ENCODE measurements at regions not wholly inside any gene's neighbourhood (a gene's known extent, or its start where the extent isn't known, plus 50 kb on each side); places are given as distances from the start of the nearest gene placed in this dataset.
"Not testable (repeated sequence)": the region's sequence is repeated elsewhere in the genome, so short reads cannot be mapped to it uniquely, and the experiment has no call there.

DNA sequence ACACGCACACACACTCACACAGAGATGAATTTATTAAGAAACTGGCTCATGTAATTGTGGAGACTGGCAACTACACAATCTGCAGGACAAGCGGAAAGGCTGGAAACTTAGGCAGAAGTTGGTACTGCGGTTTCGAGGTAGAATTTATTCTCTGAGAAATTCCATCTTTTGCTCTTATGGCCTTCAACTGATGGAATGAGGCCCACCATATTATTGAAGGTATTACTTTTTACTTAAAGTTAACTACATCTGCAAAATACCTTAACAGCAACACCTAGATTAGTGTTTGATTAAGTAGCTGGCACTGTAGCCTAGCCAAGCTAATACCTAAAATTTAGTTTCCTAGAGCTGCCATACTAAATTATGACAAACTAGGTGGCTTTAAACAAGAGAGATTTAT is 384.0 kb upstream of the UBE2E3 start:
- DNase-seq, result no peak

- no peak for DNase-seq
These were observed 388.5 kb upstream of the UBE2E3 start for GRCh38 chr2:180591947-180592346.

GRCh38 chr2:180591093-180591781 is 389.2 kb upstream of the UBE2E3 start:
- DNase-seq, result not testable (repeated sequence)

DNA sequence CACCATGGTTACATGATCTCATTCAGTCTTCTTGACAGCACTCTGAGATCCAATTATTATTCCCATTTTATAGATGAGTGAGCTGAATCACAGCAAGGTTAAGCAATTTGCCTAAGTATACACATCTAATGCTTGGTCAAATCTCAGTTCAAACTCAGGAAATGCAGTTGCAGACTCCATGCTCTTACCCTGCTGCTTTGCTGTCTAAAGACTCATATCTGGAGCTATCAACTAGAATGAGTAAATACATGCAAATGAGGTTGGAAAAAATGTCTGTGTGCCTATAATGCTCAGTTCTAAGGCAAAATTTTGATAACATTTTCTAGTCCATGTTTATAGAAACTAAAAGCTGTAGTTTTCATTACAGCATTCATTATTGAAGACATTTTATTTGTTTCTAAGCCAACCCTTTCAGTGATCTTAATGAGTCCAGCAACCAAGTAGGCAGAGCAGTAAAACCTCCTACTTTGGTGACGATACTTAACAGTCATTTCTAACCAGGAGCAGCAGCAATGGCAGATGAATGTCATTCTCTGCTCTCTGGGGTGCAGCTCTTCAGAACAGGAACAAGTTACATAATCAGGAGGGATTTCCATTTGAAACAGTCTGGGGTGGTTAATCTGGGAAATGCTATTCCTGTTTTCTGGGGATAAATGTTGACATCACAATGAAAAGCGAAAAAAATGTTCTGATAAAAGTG is 396.8 kb upstream of the UBE2E3 start:
- no peak for DNase-seq

DNA sequence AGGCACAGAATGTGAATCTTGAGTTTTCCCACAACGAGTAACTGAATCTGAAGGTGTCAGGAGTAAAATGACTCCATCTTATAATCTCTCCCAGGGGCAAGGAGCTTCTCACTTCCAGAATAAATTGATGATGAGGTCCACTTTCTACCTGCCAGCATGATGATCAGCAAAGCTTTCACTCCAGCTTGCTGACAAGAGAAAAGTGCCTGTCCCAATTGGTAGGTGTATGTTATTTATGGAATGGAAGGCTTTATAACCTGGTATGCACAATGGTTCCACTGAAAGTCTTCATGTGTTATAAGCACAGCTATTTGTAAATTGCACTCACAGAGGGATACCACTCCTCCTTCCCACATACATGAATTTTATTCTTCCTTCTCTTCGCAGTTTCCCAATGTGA is 401.0 kb upstream of the UBE2E3 start:
- no peak for DNase-seq

DNA sequence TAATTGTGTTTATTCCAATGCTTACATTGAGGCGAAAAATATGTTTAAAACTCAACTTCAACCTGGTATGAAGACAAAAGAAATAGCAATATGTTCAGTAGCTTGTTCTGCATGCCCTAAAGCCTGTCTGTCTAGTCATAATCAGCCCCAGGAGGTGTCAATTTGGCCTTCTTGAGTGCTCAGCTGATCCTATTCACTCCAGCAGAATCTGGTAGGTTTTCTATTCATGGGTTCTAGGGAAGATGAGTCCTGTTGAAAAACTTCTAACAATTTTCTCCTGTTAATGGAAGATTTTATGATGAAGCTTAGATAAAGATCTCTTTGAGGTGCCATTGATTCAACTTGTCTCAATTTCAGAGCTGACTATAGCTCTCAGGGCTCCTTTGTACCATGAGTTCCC is 402.0 kb upstream of the UBE2E3 start:
- no peak for DNase-seq

GRCh38 chr2:180577567-180577966 is 402.8 kb upstream of the UBE2E3 start:
- no peak for DNase-seq

DNA sequence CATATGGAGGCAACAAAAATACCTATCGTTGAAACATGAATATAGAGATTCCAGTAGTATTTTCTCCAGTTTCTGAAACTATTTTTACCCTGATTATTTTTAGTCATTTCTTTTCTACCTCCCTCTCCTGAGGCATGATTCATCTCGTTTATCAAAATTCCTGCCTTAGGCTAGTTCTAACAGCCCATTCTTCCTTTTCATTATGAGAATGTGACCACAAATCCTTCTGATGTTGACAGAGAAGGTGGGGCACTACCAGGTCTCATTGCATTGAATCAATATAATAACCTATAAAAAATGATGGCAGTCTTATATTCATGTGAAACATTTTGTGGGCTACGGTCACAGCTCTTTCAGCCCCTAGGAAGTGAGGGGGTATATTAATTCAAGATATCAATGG is 406.5 kb upstream of the UBE2E3 start:
- DNase-seq, result no peak

- DNase-seq, result no peak
These were observed 408.1 kb upstream of the UBE2E3 start for GRCh38 chr2:180572346-180572745.

GRCh38 chr2:180571559-180571958 is 408.8 kb upstream of the UBE2E3 start:
- no peak for DNase-seq

DNA sequence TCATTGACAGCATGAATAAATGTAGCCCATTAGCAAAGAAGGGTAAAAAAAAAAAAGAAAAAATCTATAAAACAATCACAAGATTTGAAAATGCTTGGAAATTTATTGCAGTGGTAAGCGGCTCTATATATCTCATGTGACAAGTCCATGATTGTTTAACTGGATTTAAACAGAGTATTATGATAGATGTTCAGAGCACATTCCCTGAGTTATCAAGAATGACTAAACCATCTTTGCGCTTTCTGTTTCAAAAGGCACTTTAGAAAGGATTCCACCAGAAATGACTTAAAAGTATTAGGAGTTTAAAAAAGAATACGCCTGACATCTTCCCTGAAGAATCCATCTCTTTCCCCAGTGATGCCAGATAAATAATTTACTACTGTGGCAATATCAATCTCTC is 409.5 kb upstream of the UBE2E3 start:
- DNase-seq, result no peak

GRCh38 chr2:180564051-180564450 is 416.4 kb upstream of the UBE2E3 start:
- no peak for DNase-seq

DNA sequence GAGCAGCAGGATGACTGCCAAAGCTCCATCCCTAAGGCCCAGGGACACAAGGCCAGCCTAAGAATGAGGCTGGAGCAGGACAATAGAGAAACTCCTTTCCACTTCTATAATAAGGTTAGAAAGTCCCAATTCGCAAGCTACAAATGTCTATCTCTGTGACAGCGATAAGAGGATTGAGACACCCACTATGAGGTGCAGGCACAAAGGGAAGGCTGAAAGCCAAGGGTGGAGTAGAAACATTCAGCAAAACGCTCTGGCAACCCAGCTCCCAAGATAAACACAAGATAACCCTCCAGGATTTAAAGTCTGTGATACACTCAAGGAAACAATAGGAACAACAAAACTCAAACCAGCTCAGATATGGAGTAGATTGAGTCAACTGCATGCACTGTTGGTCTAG is 418.0 kb upstream of the UBE2E3 start:
- no peak for DNase-seq

DNA sequence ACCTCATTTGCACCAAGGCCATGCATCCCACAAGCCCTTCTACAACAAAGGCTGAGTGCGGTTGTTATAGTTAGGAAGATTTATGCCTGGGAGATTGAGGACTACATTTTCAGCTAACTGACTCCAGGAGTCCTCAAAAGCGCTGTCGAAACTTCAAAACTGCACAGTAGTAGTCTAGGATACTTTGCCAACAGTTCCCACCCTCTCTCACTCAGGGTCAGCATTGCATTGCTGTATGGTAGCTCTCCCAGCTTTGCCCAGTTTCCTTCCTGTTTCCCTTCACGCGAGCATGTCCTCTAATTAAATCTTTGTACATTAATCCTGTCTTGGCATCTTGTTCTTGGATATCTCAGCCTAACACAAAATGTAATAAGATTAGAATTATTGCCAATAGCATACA is 420.6 kb upstream of the UBE2E3 start:
- no peak for DNase-seq

DNA sequence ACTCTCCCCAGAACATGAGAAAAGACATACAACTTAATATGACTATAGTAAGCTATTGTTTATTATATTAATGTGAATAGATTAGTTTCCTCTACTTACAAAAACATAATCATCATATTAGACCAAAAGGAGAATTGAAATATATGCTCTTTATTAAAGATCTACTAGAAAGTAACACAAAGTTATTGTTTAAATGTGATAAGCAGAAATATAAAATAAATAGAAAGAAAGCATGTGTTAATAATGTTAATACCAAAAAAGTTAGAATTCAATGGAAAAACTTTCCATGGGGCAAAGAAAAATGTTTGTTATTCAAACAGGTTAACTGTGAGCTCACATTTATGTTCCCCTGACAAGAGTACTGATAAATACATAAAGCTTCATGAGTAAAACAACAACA is 421.4 kb upstream of the UBE2E3 start:
- DNase-seq, result no peak

GRCh38 chr2:180555391-180555965 is 424.9 kb upstream of the UBE2E3 start:
- DNase-seq, result no peak

- no peak for DNase-seq
These were observed 426.1 kb upstream of the UBE2E3 start for GRCh38 chr2:180554330-180554729.

- DNase-seq, result no peak
These were observed 427.2 kb upstream of the UBE2E3 start for GRCh38 chr2:180553094-180553715.

- DNase-seq, result no peak
These were observed 437.9 kb upstream of the UBE2E3 start for GRCh38 chr2:180542511-180542910.

GRCh38 chr2:180540761-180541160 is 439.6 kb upstream of the UBE2E3 start:
- no peak for DNase-seq

DNA sequence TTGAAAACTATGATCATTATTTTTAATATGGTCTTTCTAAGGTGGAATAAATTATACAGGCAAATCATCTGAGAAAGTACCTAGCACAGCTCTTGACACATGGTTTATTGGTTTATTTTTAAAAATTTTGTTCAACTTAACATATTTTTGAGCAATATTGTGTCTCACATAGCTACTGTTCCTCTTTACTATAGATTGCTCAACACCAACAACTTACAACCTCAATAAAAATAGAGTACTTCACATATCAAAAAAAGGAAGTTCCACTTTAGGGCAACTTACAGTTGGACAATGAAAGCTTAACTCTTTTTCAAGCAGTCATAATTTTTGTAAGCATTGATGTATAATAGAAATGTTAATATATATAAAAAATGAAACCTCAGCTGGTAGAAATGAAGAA is 440.9 kb upstream of the UBE2E3 start:
- no peak for DNase-seq

GRCh38 chr2:180535289-180535688 is 445.1 kb upstream of the UBE2E3 start:
- no peak for DNase-seq

GRCh38 chr2:180531787-180532186 is 448.6 kb upstream of the UBE2E3 start:
- not testable (repeated sequence) for DNase-seq

GRCh38 chr2:180524499-180524898 is 455.9 kb upstream of the UBE2E3 start:
- no peak for DNase-seq
